NOMO-1 (cell line): ENCODE measurements at regions not wholly inside any gene's neighbourhood (a gene's known extent, or its start where the extent isn't known, plus 50 kb on each side); places are given as distances from the start of the nearest gene placed in this dataset.
"Not testable (repeated sequence)": the region's sequence is repeated elsewhere in the genome, so short reads cannot be mapped to it uniquely, and the experiment has no call there.

Source experiments
- DNase-seq, 2 experiments: peaks; one replicate each; lab custom pipeline; 2025; ENCODE audit not compliant: unreplicated experiment in 2 of 2; lab: John Stamatoyannopoulos, UW

- no peak for DNase-seq
These were observed 106.7 kb upstream of the AHI1 start for GRCh38 chr6:135604035-135604860.

GRCh38 chr6:135605278-135605790 is 107.8 kb upstream of the AHI1 start:
- DNase-seq: no peak

GRCh38 chr6:135606392-135606791 is 108.9 kb upstream of the AHI1 start:
- no peak for DNase-seq

- DNase-seq: no peak
These were observed 110.5 kb upstream of the AHI1 start for GRCh38 chr6:135608031-135608430.

- not testable (repeated sequence) for DNase-seq
These were observed 112.7 kb upstream of the AHI1 start for GRCh38 chr6:135610192-135610591.

GRCh38 chr6:135616655-135617054 is 119.1 kb upstream of the AHI1 start:
- DNase-seq: no peak

GRCh38 chr6:135617222-135617621 is 119.7 kb upstream of the AHI1 start:
- no peak for DNase-seq

- no peak for DNase-seq
These were observed 124.5 kb upstream of the AHI1 start for GRCh38 chr6:135622081-135622480.

GRCh38 chr6:135623979-135624378 is 126.4 kb upstream of the AHI1 start:
- no peak for DNase-seq

- no peak for DNase-seq
These were observed 127.1 kb upstream of the AHI1 start for GRCh38 chr6:135624402-135625295.

- not testable (repeated sequence) for DNase-seq
These were observed 128.5 kb upstream of the AHI1 start for GRCh38 chr6:135626001-135626400.

- DNase-seq: no peak
These were observed 129.7 kb upstream of the AHI1 start for GRCh38 chr6:135627092-135627715.

GRCh38 chr6:135630789-135631376 is 133.3 kb upstream of the AHI1 start:
- no peak for DNase-seq

- no peak for DNase-seq
These were observed 134.3 kb upstream of the AHI1 start for GRCh38 chr6:135631821-135632220.

- DNase-seq: no peak
These were observed 136.0 kb upstream of the AHI1 start for GRCh38 chr6:135633573-135633972.

- DNase-seq: no peak
These were observed 140.2 kb upstream of the AHI1 start for GRCh38 chr6:135637701-135638100.

- DNase-seq: no peak
These were observed 140.6 kb upstream of the AHI1 start for GRCh38 chr6:135638108-135638507.

- no peak for DNase-seq
These were observed 142.5 kb upstream of the AHI1 start for GRCh38 chr6:135640048-135640447.

- no peak for DNase-seq
These were observed 143.0 kb upstream of the AHI1 start for GRCh38 chr6:135640449-135641111.

GRCh38 chr6:135642912-135643311 is 145.4 kb upstream of the AHI1 start:
- DNase-seq: no peak
